Omental fat pad (tissue), 3 donors: ENCODE measurements at regions not wholly inside any gene's neighbourhood (a gene's known extent, or its start where the extent isn't known, plus 50 kb on each side); places are given as distances from the start of the nearest gene placed in this dataset.
A peak's percentile ranks its signal among the peaks of the same experiment; 100 is the strongest.

Experiments used
- ATAC-seq: fragments of 150-250 bp; one replicate; pipeline ENCODE4 v1.9.1; 2016; ENCODE audit warnings: mild to moderate bottlenecking, moderate library complexity; ENCODE audit not compliant: low FRiP score
- DNase-seq: peaks from one replicate; pipeline ENCODE4 v3.0.0-alpha.2; 2019; ENCODE audit warnings: low spot score
- TF ChIP-seq, protein P1 (sequence below), 3 donors: fragments of 450-650 bp; IDR thresholded peaks; one replicate each; pipeline ENCODE4 v1.5.1; 2016 to 2017; ENCODE audit warnings: antibody characterized with exemption in 3 of 3, mild to moderate bottlenecking in 3 of 3, moderate library complexity in 2 of 3

DNA sequence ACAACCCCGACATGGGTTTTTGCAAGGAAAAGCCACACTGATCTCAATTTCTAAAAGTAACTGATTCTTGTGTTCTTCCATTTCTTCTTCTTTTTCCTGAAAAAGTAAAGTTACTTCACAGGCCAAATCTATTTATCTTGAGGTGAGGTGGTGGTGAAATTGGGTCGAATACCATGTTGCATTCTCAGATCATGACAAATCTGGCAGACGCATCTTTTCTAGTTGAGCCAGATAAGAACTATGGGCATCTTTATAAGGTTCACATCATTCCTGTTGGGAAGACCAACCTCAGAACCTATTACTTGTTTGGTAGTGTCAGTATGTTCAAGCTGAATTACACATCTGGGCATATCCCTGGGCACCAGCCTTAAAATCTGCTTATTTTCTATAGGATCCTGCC, 78.6 kb upstream of the USP25 start:
- DNase-seq (no peak), ATAC-seq (no peak)
- TF ChIP-seq, protein P1, sequence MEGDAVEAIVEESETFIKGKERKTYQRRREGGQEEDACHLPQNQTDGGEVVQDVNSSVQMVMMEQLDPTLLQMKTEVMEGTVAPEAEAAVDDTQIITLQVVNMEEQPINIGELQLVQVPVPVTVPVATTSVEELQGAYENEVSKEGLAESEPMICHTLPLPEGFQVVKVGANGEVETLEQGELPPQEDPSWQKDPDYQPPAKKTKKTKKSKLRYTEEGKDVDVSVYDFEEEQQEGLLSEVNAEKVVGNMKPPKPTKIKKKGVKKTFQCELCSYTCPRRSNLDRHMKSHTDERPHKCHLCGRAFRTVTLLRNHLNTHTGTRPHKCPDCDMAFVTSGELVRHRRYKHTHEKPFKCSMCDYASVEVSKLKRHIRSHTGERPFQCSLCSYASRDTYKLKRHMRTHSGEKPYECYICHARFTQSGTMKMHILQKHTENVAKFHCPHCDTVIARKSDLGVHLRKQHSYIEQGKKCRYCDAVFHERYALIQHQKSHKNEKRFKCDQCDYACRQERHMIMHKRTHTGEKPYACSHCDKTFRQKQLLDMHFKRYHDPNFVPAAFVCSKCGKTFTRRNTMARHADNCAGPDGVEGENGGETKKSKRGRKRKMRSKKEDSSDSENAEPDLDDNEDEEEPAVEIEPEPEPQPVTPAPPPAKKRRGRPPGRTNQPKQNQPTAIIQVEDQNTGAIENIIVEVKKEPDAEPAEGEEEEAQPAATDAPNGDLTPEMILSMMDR (IDR thresholded peaks at IDR 0.05), result no peak

DNA sequence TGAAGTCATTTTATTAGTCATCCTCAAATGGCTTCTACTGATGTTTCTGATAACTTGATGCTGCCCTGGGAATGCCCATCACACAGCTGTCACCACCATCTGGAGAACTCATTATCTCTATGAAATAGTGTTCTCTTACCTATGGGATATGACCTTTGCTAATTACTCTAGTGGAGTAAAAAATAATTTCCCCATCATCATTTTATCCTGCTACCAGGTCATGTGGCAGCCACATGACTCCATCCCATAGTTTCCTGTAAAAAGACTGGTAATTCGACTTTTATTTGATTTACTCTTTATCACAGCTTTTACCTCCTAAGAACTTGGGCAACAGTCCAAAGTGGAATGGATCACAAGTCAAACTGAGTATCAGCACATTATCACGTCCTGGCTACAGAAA, 76.1 kb upstream of the USP25 start:
- TF ChIP-seq, protein P1 (IDR thresholded peaks at IDR 0.05), result no peak
- ATAC-seq, result no peak
- DNase-seq, result no peak

DNA sequence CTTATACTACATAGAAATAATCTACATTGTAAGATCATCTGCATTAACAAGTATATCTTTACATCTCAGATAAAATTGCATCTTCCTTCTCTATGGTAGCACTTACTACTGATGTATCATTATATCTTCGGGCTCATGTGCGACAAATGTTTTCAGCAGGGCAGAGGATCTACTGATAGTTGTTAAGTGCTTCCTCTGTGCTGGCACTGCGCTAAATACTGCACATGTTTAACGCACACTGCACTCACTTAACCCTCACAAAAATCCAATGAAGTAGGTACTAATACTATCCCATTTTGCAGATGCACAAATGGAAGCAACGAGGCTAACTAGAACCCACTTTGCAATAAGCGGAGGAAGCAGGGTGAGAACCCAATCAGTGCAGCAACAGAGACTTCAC, 75.6 kb upstream of the USP25 start:
- DNase-seq (no peak), ATAC-seq (no peak)
- TF ChIP-seq, protein P1 (IDR thresholded peaks at IDR 0.05), result no peak

DNA sequence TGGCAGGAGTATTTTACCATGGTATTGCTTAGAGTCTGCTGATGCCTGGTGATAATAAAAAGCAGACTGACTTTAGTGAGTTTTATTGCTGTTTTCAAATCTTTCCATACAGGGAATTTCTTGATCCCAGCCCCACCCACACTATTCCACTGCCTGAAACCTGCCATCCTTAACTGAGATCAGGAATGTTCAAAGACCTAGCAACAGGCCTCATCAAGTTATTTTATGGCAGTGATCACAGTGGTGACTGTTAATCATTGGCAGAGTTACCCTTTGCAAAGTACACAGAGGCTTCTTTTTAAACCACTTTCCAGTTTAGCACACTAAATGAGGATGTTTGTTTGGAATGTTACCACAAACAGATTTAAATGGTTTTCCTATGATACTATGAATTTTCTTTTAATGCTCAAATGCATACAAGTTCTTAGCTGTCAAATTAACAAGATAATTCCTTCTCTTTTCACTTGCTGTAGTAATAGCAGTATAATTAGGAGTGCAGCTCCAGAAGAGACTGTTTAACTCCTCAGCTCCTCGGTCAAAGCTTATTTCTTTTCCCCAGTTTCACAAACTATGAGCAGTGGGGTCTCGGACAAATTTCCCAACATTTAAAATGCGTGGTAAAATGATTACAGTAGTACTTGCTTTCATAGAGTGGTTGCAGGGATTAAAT, 69.9 kb upstream of the USP25 start:
- ATAC-seq (no peak), DNase-seq (no peak)
- TF ChIP-seq, protein P1 (IDR thresholded peaks at IDR 0.05), result no peak

DNA sequence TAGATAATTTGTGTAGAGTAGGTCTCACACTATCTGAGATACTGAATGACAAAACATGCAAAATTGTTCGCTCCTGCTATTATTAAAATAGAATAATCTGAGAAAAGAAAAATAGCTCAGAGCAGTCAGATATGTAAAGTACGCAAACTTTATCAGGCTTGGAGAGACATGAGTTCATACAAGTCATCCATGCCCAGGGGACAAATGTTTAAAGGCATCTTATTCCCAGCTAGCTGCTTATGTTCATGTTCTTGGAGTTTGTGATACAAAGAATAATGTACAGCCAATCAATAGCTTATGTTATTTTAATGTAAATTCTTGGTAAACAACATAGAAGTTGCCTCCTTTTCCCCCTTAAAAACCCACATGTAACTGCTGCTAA, 69.4 kb upstream of the USP25 start:
- no peak for ATAC-seq
- TF ChIP-seq, protein P1 (IDR thresholded peaks at IDR 0.05), result no peak
- no peak for DNase-seq

DNA sequence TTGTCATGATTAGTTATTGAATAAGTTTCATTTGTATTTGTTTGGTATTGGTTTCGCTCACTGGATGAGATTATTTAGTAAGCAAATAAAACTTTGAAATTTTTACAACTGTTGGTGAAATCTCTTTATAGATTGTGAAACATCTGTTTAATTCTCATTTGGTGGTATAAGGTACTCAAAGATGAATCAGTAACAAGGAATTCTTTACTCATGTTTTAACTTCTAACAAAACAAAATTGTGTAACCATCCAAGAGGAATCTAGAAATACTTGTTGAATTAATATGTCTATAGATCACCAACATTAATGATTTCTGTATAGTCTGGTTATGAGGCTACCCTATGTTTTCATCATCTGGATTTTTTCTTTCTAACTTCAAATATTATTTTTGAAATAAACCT, 62.8 kb upstream of the USP25 start:
- ATAC-seq (peak; percentile 52), DNase-seq (no peak)
- TF ChIP-seq, protein P1 (IDR thresholded peaks at IDR 0.05), result no peak

DNA sequence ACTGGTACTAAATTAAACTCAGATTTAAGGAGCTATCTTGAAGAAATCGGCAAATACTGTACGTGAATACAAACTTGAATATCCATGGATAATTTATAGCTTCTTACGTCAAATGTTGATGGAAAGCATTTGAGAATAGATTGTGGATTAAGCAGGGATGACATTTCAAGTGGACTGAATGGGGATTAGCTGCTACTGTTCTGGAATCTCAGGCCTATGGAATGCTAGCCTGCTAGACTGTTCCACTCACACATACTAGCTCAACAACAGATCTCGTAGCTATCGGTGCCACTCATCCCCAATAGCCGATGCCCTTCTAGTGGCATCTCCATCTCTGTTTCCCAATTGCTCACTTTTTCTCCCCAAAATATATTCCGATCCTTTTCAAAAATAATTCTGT, 62.0 kb upstream of the USP25 start:
- no peak for DNase-seq
- no peak for ATAC-seq
- TF ChIP-seq, protein P1 (IDR thresholded peaks at IDR 0.05), result no peak
